Activated effector memory CD4-positive, alpha-beta T cell treated with anti-CD3 and anti-CD28 coated beads, Interleukin-2, amount 50 U/mL, for 16 hours (primary cell): ENCODE measurements at regions not wholly inside any gene's neighbourhood (a gene's known extent, or its start where the extent isn't known, plus 50 kb on each side); places are given as distances from the start of the nearest gene placed in this dataset.

Experiments
- DNase-seq: peaks from one replicate; pipeline ENCODE4 v3.0.0-alpha.2; 2020

- no peak for DNase-seq
Measured at GRCh38 chr15:70214941-70215635, 117.4 kb upstream of the TLE3 start.

- no peak for DNase-seq
Measured at GRCh38 chr15:70214276-70214675, 116.6 kb upstream of the TLE3 start.

- DNase-seq: no peak
Measured at GRCh38 chr15:70213794-70214193, 116.1 kb upstream of the TLE3 start.

- no peak for DNase-seq
Measured at GRCh38 chr15:70212963-70213315, 115.2 kb upstream of the TLE3 start.

GRCh38 chr15:70212286-70212962 is 114.7 kb upstream of the TLE3 start:
- no peak for DNase-seq

GRCh38 chr15:70210528-70210927 is 112.8 kb upstream of the TLE3 start:
- no peak for DNase-seq

- DNase-seq: no peak
Measured at GRCh38 chr15:70210076-70210475, 112.4 kb upstream of the TLE3 start.

- DNase-seq: no peak
Measured at GRCh38 chr15:70209499-70209898, 111.8 kb upstream of the TLE3 start.

GRCh38 chr15:70208332-70208731 is 110.6 kb upstream of the TLE3 start:
- DNase-seq: no peak

GRCh38 chr15:70206668-70207067 is 109.0 kb upstream of the TLE3 start:
- DNase-seq: no peak

- no peak for DNase-seq
Measured at GRCh38 chr15:70204652-70205051, 106.9 kb upstream of the TLE3 start.

- no peak for DNase-seq
Measured at GRCh38 chr15:70203981-70204560, 106.4 kb upstream of the TLE3 start.

- no peak for DNase-seq
Measured at GRCh38 chr15:70202756-70203155, 105.0 kb upstream of the TLE3 start.

- peak; percentile 13 for DNase-seq
Measured at GRCh38 chr15:70201425-70201775, 103.7 kb upstream of the TLE3 start.

- DNase-seq: peak; percentile 28
Measured at GRCh38 chr15:70200511-70201424, 103.1 kb upstream of the TLE3 start.

- peak; percentile 16 for DNase-seq
Measured at GRCh38 chr15:70199540-70200410, 102.1 kb upstream of the TLE3 start.

GRCh38 chr15:70199124-70199482 is 101.4 kb upstream of the TLE3 start:
- peak; percentile 39 for DNase-seq

- DNase-seq: peak; percentile 48
Measured at GRCh38 chr15:70198441-70199123, 100.9 kb upstream of the TLE3 start.

GRCh38 chr15:70197945-70198361 is 100.2 kb upstream of the TLE3 start:
- DNase-seq: peak; percentile 53

GRCh38 chr15:70197318-70197944 is 99.7 kb upstream of the TLE3 start:
- DNase-seq: peak; percentile 12
